PC-9 (cell line): ENCODE measurements at regions not wholly inside any gene's neighbourhood (a gene's known extent, or its start where the extent isn't known, plus 50 kb on each side); places are given as distances from the start of the nearest gene placed in this dataset.

Experiments
- BruUV-seq: library from RNA; stranded (reverse); fragments of 400-500 nt; replicated peaks from 2 replicates; lab custom pipeline; 2021; lab: Mats Ljungman, UMichigan
- CTCF ChIA-PET: fragments of 300-600 bp; sonication (Branson Sonifier 250); formaldehyde crosslinking; loops from one replicate; lab custom pipeline; 2022; ENCODE audit warnings: antibody characterized with exemption; lab: Charles Lee
- POLR2A ChIA-PET: fragments of 300-600 bp; sonication (Branson Sonifier 250); formaldehyde crosslinking; loops from one replicate; lab custom pipeline; 2022; ENCODE audit warnings: antibody characterized with exemption; ENCODE audit not compliant: unreplicated experiment; lab: Charles Lee
- DNase-seq, 2 experiments: peaks; one replicate each; pipeline versions ENCODE4 v3.0.0 to v3.0.0-alpha.2; 2015 to 2022; ENCODE audit warnings: mixed read lengths in 1 of 2
- H2AFZ ChIP-seq: fragments of 200-600 bp; sonication (generic); 2 replicates; pipeline ENCODE4 v1.8.1; 2017; ENCODE audit warnings: antibody characterized with exemption
- H3F3A ChIP-seq: fragments of 200-600 bp; sonication (generic); 2 replicates; pipeline ENCODE4 v1.8.1; 2017; ENCODE audit warnings: antibody characterized with exemption, mild to moderate bottlenecking, low read depth; ENCODE audit not compliant: insufficient read depth
- H3K27ac ChIP-seq: fragments of 200-600 bp; sonication (generic); 2 replicates; pipeline ENCODE4 v1.6.1; 2016; ENCODE audit warnings: mixed run types
- H3K27me3 ChIP-seq: fragments of 200-600 bp; sonication (generic); 2 replicates; pipeline ENCODE4 v1.6.1; 2016; ENCODE audit warnings: low read depth, mixed run types; ENCODE audit not compliant: insufficient read depth
- H3K36me3 ChIP-seq: fragments of 200-600 bp; sonication (generic); 2 replicates; pipeline ENCODE4 v1.6.1; 2016; ENCODE audit warnings: low read depth, mixed run types
- H3K4me1 ChIP-seq: fragments of 200-600 bp; sonication (generic); replicated peaks from 2 replicates; pipeline ENCODE4 v1.6.1; 2016; ENCODE audit warnings: mixed run types; ENCODE audit not compliant: insufficient read depth
- H3K4me2 ChIP-seq: fragments of 200-600 bp; sonication (generic); 2 replicates; pipeline ENCODE4 v1.6.1; 2017; ENCODE audit warnings: mixed run types
- H3K4me3 ChIP-seq: fragments of 200-600 bp; sonication (generic); 2 replicates; pipeline ENCODE4 v1.6.1; 2016; ENCODE audit warnings: mixed run types
- H3K79me2 ChIP-seq: fragments of 200-600 bp; sonication (generic); 2 replicates; pipeline ENCODE4 v1.6.1; 2017; ENCODE audit warnings: low read depth, mixed run types
- H3K9me2 ChIP-seq: fragments of 200-600 bp; sonication (generic); 2 replicates; pipeline ENCODE4 v1.8.1; 2017; ENCODE audit warnings: mild to moderate bottlenecking; ENCODE audit not compliant: insufficient read depth
- H3K9me3 ChIP-seq: fragments of 200-600 bp; sonication (generic); 2 replicates; pipeline ENCODE4 v1.8.1; 2016; ENCODE audit warnings: low read depth; ENCODE audit not compliant: insufficient read depth
- H4K20me1 ChIP-seq: fragments of 200-600 bp; sonication (generic); 2 replicates; pipeline ENCODE4 v1.8.1; 2017; ENCODE audit not compliant: insufficient read depth
- EZH2 ChIP-seq: fragments of 200-600 bp; sonication (generic); IDR thresholded peaks from 2 replicates; pipeline ENCODE4 v1.8.0; 2017; ENCODE audit warnings: antibody characterized with exemption, low read depth
- intact Hi-C: fragments of 100-400 bp; cut with micrococcal nuclease; formaldehyde crosslinking; loops from one replicate; pipeline ENCODE4 v1.10.0; 2022; ENCODE audit not compliant: unreplicated experiment
- TF ChIP-seq, protein P1 (sequence below): fragments of 200-600 bp; sonication (generic); conservative IDR thresholded peaks from 2 replicates; pipeline ENCODE4 v1.6.1; 2017; ENCODE audit warnings: mixed run types, antibody characterized with exemption, mild to moderate bottlenecking, moderate library complexity

DNA sequence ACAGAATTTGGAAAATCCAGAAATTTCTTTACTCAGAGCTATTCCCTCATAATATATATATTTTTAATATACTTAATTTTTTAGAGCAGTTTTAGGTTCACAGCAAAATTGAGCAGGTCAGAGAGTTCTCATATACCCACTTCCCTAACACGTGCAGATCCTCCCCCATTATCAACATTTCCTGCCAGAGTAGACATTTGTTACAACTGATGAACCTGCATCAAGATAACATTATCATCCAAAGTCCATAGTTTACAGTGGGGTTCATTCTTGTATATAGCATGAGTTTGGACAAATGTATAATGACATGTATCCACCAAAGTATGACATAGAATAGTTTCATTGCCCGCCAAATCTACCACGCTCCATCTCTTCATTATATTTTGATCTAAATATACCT is 170.0 kb downstream of the PTEN start:
- H3K27me3 ChIP-seq = no peaks in the 10 kb centered on the region
- POLR2A ChIA-PET = no interaction called here
- no TSS peak for BruUV-seq

DNA sequence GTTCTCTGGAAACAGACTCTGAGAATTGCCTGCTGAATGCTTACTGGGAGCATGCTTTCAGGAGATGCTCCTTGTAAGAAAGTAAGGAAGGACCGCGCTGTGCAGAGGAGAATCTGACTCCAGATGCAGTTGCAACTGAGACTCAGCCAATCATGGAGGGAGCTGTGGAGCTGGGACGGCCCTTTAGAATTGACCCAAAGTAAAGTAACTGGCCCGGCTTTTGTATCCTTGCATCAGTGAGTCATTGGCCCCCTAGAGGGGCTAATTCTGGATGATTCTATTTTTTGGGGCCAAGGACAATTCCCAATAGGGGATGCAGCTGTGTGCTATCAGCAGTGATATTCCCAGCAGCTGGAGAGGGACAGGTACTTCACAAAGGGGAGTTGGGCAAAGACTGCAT is 170.4 kb downstream of the PTEN start:
- Histone ChIP-seq H4K20me1 (no peaks in the 10 kb centered on the region), H3F3A (0 out of 2 replicates have a peak, but pooled peaks cover 3% of the 10 kb centered on the region), H3K27me3 (no peaks in the 10 kb centered on the region), H2AFZ (no peak overlapping the region), H3K27ac (no peak overlapping the region), H3K9me2 (no peaks in the 10 kb centered on the region), H3K4me1 (peaks cover 20% of the 10 kb centered on the region; the same call in 1 of the 2 replicates), H3K36me3 (no peaks in the 10 kb centered on the region), H3K9me3 (no peaks in the 10 kb centered on the region), H3K4me2 (no peak overlapping the region), H3K79me2 (no peaks in the 10 kb centered on the region), H3K4me3 (no peak overlapping the region)
- no peak for DNase-seq
- intact Hi-C loops = no loop called here
- TF ChIP-seq, protein P1, sequence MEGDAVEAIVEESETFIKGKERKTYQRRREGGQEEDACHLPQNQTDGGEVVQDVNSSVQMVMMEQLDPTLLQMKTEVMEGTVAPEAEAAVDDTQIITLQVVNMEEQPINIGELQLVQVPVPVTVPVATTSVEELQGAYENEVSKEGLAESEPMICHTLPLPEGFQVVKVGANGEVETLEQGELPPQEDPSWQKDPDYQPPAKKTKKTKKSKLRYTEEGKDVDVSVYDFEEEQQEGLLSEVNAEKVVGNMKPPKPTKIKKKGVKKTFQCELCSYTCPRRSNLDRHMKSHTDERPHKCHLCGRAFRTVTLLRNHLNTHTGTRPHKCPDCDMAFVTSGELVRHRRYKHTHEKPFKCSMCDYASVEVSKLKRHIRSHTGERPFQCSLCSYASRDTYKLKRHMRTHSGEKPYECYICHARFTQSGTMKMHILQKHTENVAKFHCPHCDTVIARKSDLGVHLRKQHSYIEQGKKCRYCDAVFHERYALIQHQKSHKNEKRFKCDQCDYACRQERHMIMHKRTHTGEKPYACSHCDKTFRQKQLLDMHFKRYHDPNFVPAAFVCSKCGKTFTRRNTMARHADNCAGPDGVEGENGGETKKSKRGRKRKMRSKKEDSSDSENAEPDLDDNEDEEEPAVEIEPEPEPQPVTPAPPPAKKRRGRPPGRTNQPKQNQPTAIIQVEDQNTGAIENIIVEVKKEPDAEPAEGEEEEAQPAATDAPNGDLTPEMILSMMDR = no peak
- TF ChIP-seq EZH2 = no peak
- ChIA-PET POLR2A (no interaction called here), CTCF (no interaction called here)
- BruUV-seq = no TSS peak

More for the DNA sequence above, 170.0 kb downstream of the PTEN start:
- H3K27ac ChIP-seq = no peak overlapping the region
- peaks cover 16% of the 10 kb centered on the region; the same call in 1 of the 2 replicates for H3K4me1 ChIP-seq
- H4K20me1 ChIP-seq = no peaks in the 10 kb centered on the region
- TF ChIP-seq EZH2 = no peak
- TF ChIP-seq, protein P1 = no peak
- no peak overlapping the region for H2AFZ ChIP-seq
- 0 out of 2 replicates have a peak, but pooled peaks cover 3% of the 10 kb centered on the region for H3F3A ChIP-seq
- CTCF ChIA-PET = no interaction called here
- H3K4me2 ChIP-seq = no peak overlapping the region
- no peaks in the 10 kb centered on the region for H3K36me3 ChIP-seq
- no peaks in the 10 kb centered on the region for H3K79me2 ChIP-seq
- intact Hi-C loops = no loop called here
- no peaks in the 10 kb centered on the region for H3K9me3 ChIP-seq
- H3K4me3 ChIP-seq = no peak overlapping the region
- no peaks in the 10 kb centered on the region for H3K9me2 ChIP-seq
- no peak for DNase-seq

DNA sequence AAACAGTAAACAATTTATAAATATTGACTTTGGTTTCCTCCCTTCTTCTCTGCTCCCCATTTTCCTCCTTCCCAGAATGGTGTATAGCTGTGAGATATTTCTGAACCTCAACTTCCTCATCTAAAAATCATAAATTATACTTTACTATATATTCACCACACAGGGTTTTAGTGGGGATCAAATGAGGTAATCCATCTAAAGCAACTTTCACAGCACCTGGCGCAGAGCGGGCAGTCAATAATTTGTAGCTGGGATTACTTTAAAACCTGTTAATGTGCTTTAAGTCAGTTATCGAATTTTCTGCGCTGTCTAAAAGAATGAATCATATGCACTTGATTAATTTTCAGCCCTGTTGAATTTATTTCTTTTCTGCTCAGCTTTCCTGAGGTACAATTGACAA is 172.7 kb downstream of the PTEN start:
- no peak overlapping the region for H3K4me3 ChIP-seq
- no peaks in the 10 kb centered on the region for H3K27me3 ChIP-seq
- H4K20me1 ChIP-seq = no peaks in the 10 kb centered on the region
- DNase-seq = no peak
- no peak overlapping the region for H3K4me2 ChIP-seq
- no peaks in the 10 kb centered on the region for H3K36me3 ChIP-seq
- no TSS peak for BruUV-seq
- intact Hi-C loops = no loop called here
- ChIA-PET POLR2A (no interaction called here), CTCF (no interaction called here)
- no peak overlapping the region for H2AFZ ChIP-seq
- H3K4me1 ChIP-seq = peaks cover 31% of the 10 kb centered on the region
- no peak for TF ChIP-seq EZH2
- TF ChIP-seq, protein P1 = no peak
- H3K9me2 ChIP-seq = no peaks in the 10 kb centered on the region
- no peak overlapping the region for H3K27ac ChIP-seq
- 0 out of 2 replicates have a peak, but pooled peaks cover 3% of the 10 kb centered on the region for H3F3A ChIP-seq
- no peaks in the 10 kb centered on the region for H3K79me2 ChIP-seq
- no peaks in the 10 kb centered on the region for H3K9me3 ChIP-seq
